ENCODE measurements at regions not wholly inside any gene's neighbourhood (a gene's known extent, or its start where the extent isn't known, plus 50 kb on each side); places are given as distances from the start of the nearest gene placed in this dataset.

DNA sequence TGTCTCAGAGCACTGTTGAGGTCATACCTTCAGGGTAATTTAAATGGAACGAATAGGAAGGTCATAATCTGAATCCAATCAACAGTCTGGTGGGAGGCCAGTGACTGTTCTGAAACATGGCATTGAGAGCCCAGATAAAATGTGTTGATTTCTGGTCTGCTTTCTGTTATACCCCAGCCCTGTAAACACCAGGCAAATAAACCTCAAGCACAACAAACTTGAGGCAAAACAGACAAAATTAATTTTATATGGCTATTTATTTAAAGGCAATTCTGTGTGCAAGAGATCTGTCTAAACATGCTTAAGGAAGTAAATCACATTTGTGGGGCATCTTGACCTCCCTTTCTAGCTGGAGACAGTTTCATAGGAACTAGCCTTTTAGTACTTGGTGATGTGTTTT, 140.9 kb upstream of the SPEF2 start:
- TF ChIP-seq, protein P1, sequence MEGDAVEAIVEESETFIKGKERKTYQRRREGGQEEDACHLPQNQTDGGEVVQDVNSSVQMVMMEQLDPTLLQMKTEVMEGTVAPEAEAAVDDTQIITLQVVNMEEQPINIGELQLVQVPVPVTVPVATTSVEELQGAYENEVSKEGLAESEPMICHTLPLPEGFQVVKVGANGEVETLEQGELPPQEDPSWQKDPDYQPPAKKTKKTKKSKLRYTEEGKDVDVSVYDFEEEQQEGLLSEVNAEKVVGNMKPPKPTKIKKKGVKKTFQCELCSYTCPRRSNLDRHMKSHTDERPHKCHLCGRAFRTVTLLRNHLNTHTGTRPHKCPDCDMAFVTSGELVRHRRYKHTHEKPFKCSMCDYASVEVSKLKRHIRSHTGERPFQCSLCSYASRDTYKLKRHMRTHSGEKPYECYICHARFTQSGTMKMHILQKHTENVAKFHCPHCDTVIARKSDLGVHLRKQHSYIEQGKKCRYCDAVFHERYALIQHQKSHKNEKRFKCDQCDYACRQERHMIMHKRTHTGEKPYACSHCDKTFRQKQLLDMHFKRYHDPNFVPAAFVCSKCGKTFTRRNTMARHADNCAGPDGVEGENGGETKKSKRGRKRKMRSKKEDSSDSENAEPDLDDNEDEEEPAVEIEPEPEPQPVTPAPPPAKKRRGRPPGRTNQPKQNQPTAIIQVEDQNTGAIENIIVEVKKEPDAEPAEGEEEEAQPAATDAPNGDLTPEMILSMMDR (IDR thresholded peaks at IDR 0.05), result no peak
- TF ChIP-seq POLR2A (IDR thresholded peaks at IDR 0.05), result no peak
